ENCODE measurements at regions not wholly inside any gene's neighbourhood (a gene's known extent, or its start where the extent isn't known, plus 50 kb on each side); places are given as distances from the start of the nearest gene placed in this dataset.

- no peak overlapping the region for H3K27ac ChIP-seq (ENCODE audit: extremely low read depth, low read depth, low read length)
- 0% methylated on average over 2 of the region's 2 CpGs for WGBS (ENCODE audit: insufficient coverage, low coverage, missing lambda C conversion rate)
- H3K36me3 ChIP-seq (ENCODE audit: control insufficient read depth, insufficient read depth, low read length), result no peaks in the 10 kb centered on the region
- POLR2A ChIA-PET, result no interaction called here
- H2AFZ ChIP-seq (ENCODE audit: low read depth, low read length), result no peak overlapping the region
- no peaks in the 10 kb centered on the region; a peak in 1 of 5 replicates for H3K27me3 ChIP-seq (ENCODE audit: control insufficient read depth in 2 of 2, insufficient read depth in 2 of 2, low read length in 2 of 2)
- no peaks in the 10 kb centered on the region for H3K9me3 ChIP-seq (replicated peaks; ENCODE audit: control insufficient read depth, insufficient read depth, low read depth, low read length)
- H4K20me1 ChIP-seq (replicated peaks; ENCODE audit: control insufficient read depth, insufficient read depth, low read length), result no peaks in the 10 kb centered on the region
- no peaks in the 10 kb centered on the region for H3K9me1 ChIP-seq (ENCODE audit: control insufficient read depth, insufficient read depth, low read length)
- H3K9ac ChIP-seq (ENCODE audit: insufficient read depth in 1 of 2, low read depth in 2 of 2, low read length in 2 of 2), result no peak overlapping the region
- in situ Hi-C loops (cut with MboI) (no loop called here), intact Hi-C loops (cut with micrococcal nuclease) (no loop called here)
- DNase-seq (ENCODE audit: extremely low read depth in 1 of 4, low spot score in 3 of 4) (no peak), FAIRE-seq (no peak), ATAC-seq (no peak)
- H3K4me2 ChIP-seq (ENCODE audit: insufficient read depth, low read length), result no peak overlapping the region
- no peaks in the 10 kb centered on the region for H3K4me1 ChIP-seq (replicated peaks in 1 of 2; ENCODE audit: control insufficient read depth in 2 of 2, insufficient read depth in 2 of 2, low read length in 2 of 2)
- no TSS peak for BruUV-seq (replicated peaks)
- no peaks in the 10 kb centered on the region for H3K79me2 ChIP-seq (ENCODE audit: control insufficient read depth, insufficient read depth, low read length)
- no peak overlapping the region for H3K4me3 ChIP-seq
- CTCF ChIA-PET (ENCODE audit: low intra/inter-chr PET ratio), result no interaction called here
- TF ChIP-seq PCBP2 (IDR thresholded peaks at IDR 0.05; ENCODE audit: low read depth, low read length, poor library complexity, severe bottlenecking), result no peak
- TF ChIP-seq, protein P1, sequence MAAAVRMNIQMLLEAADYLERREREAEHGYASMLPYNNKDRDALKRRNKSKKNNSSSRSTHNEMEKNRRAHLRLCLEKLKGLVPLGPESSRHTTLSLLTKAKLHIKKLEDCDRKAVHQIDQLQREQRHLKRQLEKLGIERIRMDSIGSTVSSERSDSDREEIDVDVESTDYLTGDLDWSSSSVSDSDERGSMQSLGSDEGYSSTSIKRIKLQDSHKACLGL (CRISPR knock-in tag; IDR thresholded peaks at IDR 0.05; ENCODE audit: borderline replicate concordance, poor library complexity, severe bottlenecking), result no peak
- TF ChIP-seq ZBTB43 (CRISPR knock-in tag; IDR thresholded peaks at IDR 0.05), result no peak
- TF ChIP-seq ZEB2 (IDR thresholded peaks at IDR 0.05), result no peak
- no peak for TF ChIP-seq HBP1 (CRISPR knock-in tag; IDR thresholded peaks at IDR 0.05)
- TF ChIP-seq TEAD1 (CRISPR knock-in tag; IDR thresholded peaks at IDR 0.05), result no peak
- TF ChIP-seq L3MBTL2 (IDR thresholded peaks at IDR 0.05), result no peak
- no peak for TF ChIP-seq NCOR1 (IDR thresholded peaks at IDR 0.05)
- no peak for TF ChIP-seq ZNF232 (CRISPR knock-in tag; IDR thresholded peaks at IDR 0.05)
- no peak for TF ChIP-seq CHD1 (IDR thresholded peaks at IDR 0.05; ENCODE audit: low read length)
- TF ChIP-seq, protein P2, sequence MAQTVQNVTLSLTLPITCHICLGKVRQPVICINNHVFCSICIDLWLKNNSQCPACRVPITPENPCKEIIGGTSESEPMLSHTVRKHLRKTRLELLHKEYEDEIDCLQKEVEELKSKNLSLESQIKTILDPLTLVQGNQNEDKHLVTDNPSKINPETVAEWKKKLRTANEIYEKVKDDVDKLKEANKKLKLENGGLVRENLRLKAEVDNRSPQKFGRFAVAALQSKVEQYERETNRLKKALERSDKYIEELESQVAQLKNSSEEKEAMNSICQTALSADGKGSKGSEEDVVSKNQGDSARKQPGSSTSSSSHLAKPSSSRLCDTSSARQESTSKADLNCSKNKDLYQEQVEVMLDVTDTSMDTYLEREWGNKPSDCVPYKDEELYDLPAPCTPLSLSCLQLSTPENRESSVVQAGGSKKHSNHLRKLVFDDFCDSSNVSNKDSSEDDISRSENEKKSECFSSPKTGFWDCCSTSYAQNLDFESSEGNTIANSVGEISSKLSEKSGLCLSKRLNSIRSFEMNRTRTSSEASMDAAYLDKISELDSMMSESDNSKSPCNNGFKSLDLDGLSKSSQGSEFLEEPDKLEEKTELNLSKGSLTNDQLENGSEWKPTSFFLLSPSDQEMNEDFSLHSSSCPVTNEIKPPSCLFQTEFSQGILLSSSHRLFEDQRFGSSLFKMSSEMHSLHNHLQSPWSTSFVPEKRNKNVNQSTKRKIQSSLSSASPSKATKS (CRISPR knock-in tag; IDR thresholded peaks at IDR 0.05), result no peak
- TF ChIP-seq, protein P3, sequence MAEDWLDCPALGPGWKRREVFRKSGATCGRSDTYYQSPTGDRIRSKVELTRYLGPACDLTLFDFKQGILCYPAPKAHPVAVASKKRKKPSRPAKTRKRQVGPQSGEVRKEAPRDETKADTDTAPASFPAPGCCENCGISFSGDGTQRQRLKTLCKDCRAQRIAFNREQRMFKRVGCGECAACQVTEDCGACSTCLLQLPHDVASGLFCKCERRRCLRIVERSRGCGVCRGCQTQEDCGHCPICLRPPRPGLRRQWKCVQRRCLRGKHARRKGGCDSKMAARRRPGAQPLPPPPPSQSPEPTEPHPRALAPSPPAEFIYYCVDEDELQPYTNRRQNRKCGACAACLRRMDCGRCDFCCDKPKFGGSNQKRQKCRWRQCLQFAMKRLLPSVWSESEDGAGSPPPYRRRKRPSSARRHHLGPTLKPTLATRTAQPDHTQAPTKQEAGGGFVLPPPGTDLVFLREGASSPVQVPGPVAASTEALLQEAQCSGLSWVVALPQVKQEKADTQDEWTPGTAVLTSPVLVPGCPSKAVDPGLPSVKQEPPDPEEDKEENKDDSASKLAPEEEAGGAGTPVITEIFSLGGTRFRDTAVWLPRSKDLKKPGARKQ (CRISPR knock-in tag; IDR thresholded peaks at IDR 0.05), result no peak
- no peak for TF ChIP-seq MTA1 (IDR thresholded peaks at IDR 0.05; ENCODE audit: borderline replicate concordance)
- TF ChIP-seq CGGBP1 (CRISPR knock-in tag; IDR thresholded peaks at IDR 0.05), result no peak
- TF ChIP-seq FOS (IDR thresholded peaks at IDR 0.05; ENCODE audit: extremely low read depth, insufficient read length), result no peak
- no peak for TF ChIP-seq MED1 (CRISPR knock-in tag; IDR thresholded peaks at IDR 0.05; ENCODE audit: borderline replicate concordance)
- no peak for TF ChIP-seq CAMTA2 (CRISPR knock-in tag; conservative IDR thresholded peaks at IDR 0.05)
- TF ChIP-seq CBFA2T3 (IDR thresholded peaks at IDR 0.05), result no peak
Observed at GRCh38 chr17:14777291-14777690, 476.4 kb downstream of the HS3ST3B1 start.
